ENCODE measurements at regions not wholly inside any gene's neighbourhood (a gene's known extent, or its start where the extent isn't known, plus 50 kb on each side); places are given as distances from the start of the nearest gene placed in this dataset.

DNA sequence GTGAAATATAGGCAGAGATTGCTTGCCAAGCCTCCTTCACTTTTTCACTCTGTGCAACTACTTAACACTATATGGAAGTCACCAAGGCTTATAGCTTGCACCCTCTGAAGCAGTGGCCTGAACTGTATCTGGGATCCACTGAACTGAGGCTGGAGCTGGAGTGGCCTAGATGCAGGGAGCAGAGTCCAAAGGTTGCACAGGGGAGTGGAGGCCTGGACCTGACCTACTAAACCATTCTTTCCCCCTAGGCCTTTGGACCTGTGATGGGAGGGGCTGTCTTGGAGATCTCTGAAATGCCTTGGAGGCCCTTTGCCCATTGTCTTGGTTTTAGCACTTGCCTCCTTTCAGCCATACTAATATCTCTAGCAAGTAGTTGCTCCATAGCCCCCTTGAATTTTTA is 57.5 kb downstream of the P2RY1 start:
- TF ChIP-seq, protein P1, sequence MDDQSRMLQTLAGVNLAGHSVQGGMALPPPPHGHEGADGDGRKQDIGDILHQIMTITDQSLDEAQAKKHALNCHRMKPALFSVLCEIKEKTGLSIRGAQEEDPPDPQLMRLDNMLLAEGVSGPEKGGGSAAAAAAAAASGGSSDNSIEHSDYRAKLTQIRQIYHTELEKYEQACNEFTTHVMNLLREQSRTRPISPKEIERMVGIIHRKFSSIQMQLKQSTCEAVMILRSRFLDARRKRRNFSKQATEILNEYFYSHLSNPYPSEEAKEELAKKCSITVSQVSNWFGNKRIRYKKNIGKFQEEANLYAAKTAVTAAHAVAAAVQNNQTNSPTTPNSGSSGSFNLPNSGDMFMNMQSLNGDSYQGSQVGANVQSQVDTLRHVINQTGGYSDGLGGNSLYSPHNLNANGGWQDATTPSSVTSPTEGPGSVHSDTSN (IDR thresholded peaks at IDR 0.05): no peak
- no peak for TF ChIP-seq RNF2 (IDR thresholded peaks at IDR 0.05; ENCODE audit: borderline replicate concordance, low read depth)
- TF ChIP-seq, protein P2, sequence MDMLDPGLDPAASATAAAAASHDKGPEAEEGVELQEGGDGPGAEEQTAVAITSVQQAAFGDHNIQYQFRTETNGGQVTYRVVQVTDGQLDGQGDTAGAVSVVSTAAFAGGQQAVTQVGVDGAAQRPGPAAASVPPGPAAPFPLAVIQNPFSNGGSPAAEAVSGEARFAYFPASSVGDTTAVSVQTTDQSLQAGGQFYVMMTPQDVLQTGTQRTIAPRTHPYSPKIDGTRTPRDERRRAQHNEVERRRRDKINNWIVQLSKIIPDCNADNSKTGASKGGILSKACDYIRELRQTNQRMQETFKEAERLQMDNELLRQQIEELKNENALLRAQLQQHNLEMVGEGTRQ (IDR thresholded peaks at IDR 0.05): no peak
- TF ChIP-seq, protein P3, sequence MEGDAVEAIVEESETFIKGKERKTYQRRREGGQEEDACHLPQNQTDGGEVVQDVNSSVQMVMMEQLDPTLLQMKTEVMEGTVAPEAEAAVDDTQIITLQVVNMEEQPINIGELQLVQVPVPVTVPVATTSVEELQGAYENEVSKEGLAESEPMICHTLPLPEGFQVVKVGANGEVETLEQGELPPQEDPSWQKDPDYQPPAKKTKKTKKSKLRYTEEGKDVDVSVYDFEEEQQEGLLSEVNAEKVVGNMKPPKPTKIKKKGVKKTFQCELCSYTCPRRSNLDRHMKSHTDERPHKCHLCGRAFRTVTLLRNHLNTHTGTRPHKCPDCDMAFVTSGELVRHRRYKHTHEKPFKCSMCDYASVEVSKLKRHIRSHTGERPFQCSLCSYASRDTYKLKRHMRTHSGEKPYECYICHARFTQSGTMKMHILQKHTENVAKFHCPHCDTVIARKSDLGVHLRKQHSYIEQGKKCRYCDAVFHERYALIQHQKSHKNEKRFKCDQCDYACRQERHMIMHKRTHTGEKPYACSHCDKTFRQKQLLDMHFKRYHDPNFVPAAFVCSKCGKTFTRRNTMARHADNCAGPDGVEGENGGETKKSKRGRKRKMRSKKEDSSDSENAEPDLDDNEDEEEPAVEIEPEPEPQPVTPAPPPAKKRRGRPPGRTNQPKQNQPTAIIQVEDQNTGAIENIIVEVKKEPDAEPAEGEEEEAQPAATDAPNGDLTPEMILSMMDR (IDR thresholded peaks at IDR 0.05): no peak
- TF ChIP-seq ZNF302 (CRISPR knock-in tag; IDR thresholded peaks at IDR 0.05): no peak
- TF ChIP-seq, protein P4, sequence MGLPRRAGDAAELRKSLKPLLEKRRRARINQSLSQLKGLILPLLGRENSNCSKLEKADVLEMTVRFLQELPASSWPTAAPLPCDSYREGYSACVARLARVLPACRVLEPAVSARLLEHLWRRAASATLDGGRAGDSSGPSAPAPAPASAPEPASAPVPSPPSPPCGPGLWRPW (IDR thresholded peaks at IDR 0.05): no peak
- no peak for TF ChIP-seq RCOR1 (IDR thresholded peaks at IDR 0.05; ENCODE audit: low read depth, low read length)
- TF ChIP-seq JUNB (IDR thresholded peaks at IDR 0.05): no peak
- no peak for TF ChIP-seq RAD21 (conservative IDR thresholded peaks at IDR 0.05 in 1 of 2, IDR thresholded peaks at IDR 0.05 in 1 of 2)
- no peak for TF ChIP-seq MAFK (IDR thresholded peaks at IDR 0.05; ENCODE audit: partially characterized antibody)
